Stomach (tissue), 8 donors: ENCODE measurements at regions not wholly inside any gene's neighbourhood (a gene's known extent, or its start where the extent isn't known, plus 50 kb on each side); places are given as distances from the start of the nearest gene placed in this dataset.

Experiments
- DNase-seq, 2 donors: peaks; one replicate each; pipeline versions ENCODE4 v3.0.0 to v3.0.0-alpha.2; 2013 to 2019
- H3K27ac ChIP-seq, 5 donors: fragments of 200-600 bp in 4 of 5; sonication (generic) in 4 of 5; one replicate each; pipeline ENCODE4 v1.5.1; 2013 to 2019; ENCODE audit warnings: mild to moderate bottlenecking in 1 of 5, moderate library complexity in 1 of 5
- H3K27me3 ChIP-seq, 3 donors: fragments of 200-600 bp; sonication (generic); one replicate each; pipeline ENCODE4 v1.5.1; 2017 to 2019; ENCODE audit warnings: mixed run types in 1 of 3
- H3K36me3 ChIP-seq, 4 donors: fragments of 200-600 bp; sonication (generic); 1 replicate in 3 of 4; 2 replicates in 1 of 4; pipeline ENCODE4 v1.5.1; 2016 to 2019
- H3K4me1 ChIP-seq, 4 donors: fragments of 200-600 bp; sonication (generic); one replicate each; pipeline ENCODE4 v1.5.1; 2016 to 2019
- H3K4me3 ChIP-seq, 4 donors: fragments of 200-600 bp; sonication (generic) in 3 of 4; one replicate each; pipeline ENCODE4 v1.5.1; 2016 to 2019; ENCODE audit warnings: mild to moderate bottlenecking in 1 of 4
- H3K9me3 ChIP-seq, 4 donors: fragments of 200-600 bp; sonication (generic); one replicate each; pipeline ENCODE4 v1.5.1; 2016 to 2019
- CTCF ChIP-seq, 7 experiments: fragments of 450-650 bp in 4 of 7; fragments of 200-600 bp in 3 of 7; sonication (generic) in 3 of 7; IDR thresholded peaks; one replicate each; pipeline ENCODE4 v1.5.1; 2016 to 2019; ENCODE audit warnings: antibody characterized with exemption in 7 of 7, control low read depth in 2 of 7, mild to moderate bottlenecking in 1 of 7
- EP300 ChIP-seq: sonication (generic); formaldehyde crosslinking; IDR thresholded peaks from one replicate; pipeline ENCODE4 v1.6.1; 2017; ENCODE audit warnings: antibody characterized with exemption
- POLR2A ChIP-seq, 4 donors: fragments of 450-650 bp; IDR thresholded peaks; one replicate each; pipeline ENCODE4 v1.6.1; 2016; ENCODE audit warnings: antibody characterized with exemption in 4 of 4, control low read depth in 2 of 4, mild to moderate bottlenecking in 1 of 4, moderate library complexity in 1 of 4
- POLR2AphosphoS5 ChIP-seq, 3 donors: sonication (generic); formaldehyde crosslinking; IDR thresholded peaks; one replicate each; pipeline ENCODE4 v1.6.1; 2016; ENCODE audit warnings: antibody characterized with exemption in 3 of 3
- WGBS, 5 donors: extraction: QIAGEN DNeasy Blood & Tissue Kit in 3 of 5; methylation state at CpG; one replicate each; pipeline versions ENCODE4 v1.1.5 to v1.1.7; 2013 to 2018; 5-methylcytosine and 5-hydroxymethylcytosine counted together
- intact Hi-C: fragments of 100-400 bp; cut with DNase I; formaldehyde crosslinking; loops from one replicate; pipeline ENCODE4 v1.15.1; 2023; ENCODE audit warnings: low total_unique reads
- donor health status: healthy with polysubstance abuse.
- donor health status: Bipolar disorder and iron deficiency.
- donor health status: healthy.

- H3K36me3 ChIP-seq: no peaks in the 10 kb centered on the region
- 85 to 95% (median 89%) methylated on average over 3 of the region's 3 CpGs for WGBS, 5 donors
- DNase-seq: no peak
- H3K27me3 ChIP-seq: no peaks in the 10 kb centered on the region
- intact Hi-C loops: no loop called here
- H3K4me1 ChIP-seq: peaks cover 17 to 42% (median 23%) of the 10 kb centered on the region in 4 donors
- H3K27ac ChIP-seq: no peak overlapping the region
- no peak overlapping the region for H3K4me3 ChIP-seq
- no peaks in the 10 kb centered on the region for H3K9me3 ChIP-seq
- TF ChIP-seq EP300: no peak
- TF ChIP-seq CTCF (IDR thresholded peaks at IDR 0.05): no peak
- no peak for TF ChIP-seq POLR2AphosphoS5 (IDR thresholded peaks at IDR 0.05)
- TF ChIP-seq POLR2A (IDR thresholded peaks at IDR 0.05): no peak
These were observed 69.1 kb upstream of the AFF3 start for GRCh38 chr2:100211521-100211920.

GRCh38 chr2:100208141-100208770, 65.9 kb upstream of the AFF3 start:
- H3K27ac ChIP-seq: no peak overlapping the region
- H3K27me3 ChIP-seq: no peaks in the 10 kb centered on the region
- WGBS, 5 donors: 79 to 87% (median 85%) methylated on average over 13 of the region's 13 CpGs
- intact Hi-C loops: no loop called here
- no peaks in the 10 kb centered on the region for H3K9me3 ChIP-seq
- H3K4me1 ChIP-seq: peaks cover 0 to 16% (median 3%) of the 10 kb centered on the region in 4 donors
- peak in 1 of 2 donors; percentile 41 for DNase-seq
- no peak for TF ChIP-seq CTCF (IDR thresholded peaks at IDR 0.05)
- TF ChIP-seq POLR2A (IDR thresholded peaks at IDR 0.05): no peak
- no peak for TF ChIP-seq POLR2AphosphoS5 (IDR thresholded peaks at IDR 0.05)
- TF ChIP-seq EP300: no peak
- no peaks in the 10 kb centered on the region for H3K36me3 ChIP-seq
- H3K4me3 ChIP-seq: no peak overlapping the region

GRCh38 chr2:100207411-100207885, 65.1 kb upstream of the AFF3 start:
- Histone ChIP-seq H3K27me3 (no peaks in the 10 kb centered on the region), H3K9me3 (no peaks in the 10 kb centered on the region), H3K4me1 (peaks cover 0 to 10% (median 0%) of the 10 kb centered on the region in 4 donors), H3K36me3 (no peaks in the 10 kb centered on the region), H3K4me3 (no peak overlapping the region), H3K27ac (no peak overlapping the region)
- TF ChIP-seq POLR2A (IDR thresholded peaks at IDR 0.05) (no peak), EP300 (no peak), POLR2AphosphoS5 (IDR thresholded peaks at IDR 0.05) (no peak), CTCF (IDR thresholded peaks at IDR 0.05) (no peak)
- WGBS, 5 donors: 49 to 63% (median 50%) methylated on average over 6 of the region's 6 CpGs
- intact Hi-C loops: no loop called here
- DNase-seq: no peak

GRCh38 chr2:100206731-100207255, 64.4 kb upstream of the AFF3 start:
- Histone ChIP-seq H3K4me3 (no peak overlapping the region), H3K27ac (no peak overlapping the region), H3K27me3 (no peaks in the 10 kb centered on the region), H3K36me3 (no peaks in the 10 kb centered on the region), H3K9me3 (no peaks in the 10 kb centered on the region), H3K4me1 (peaks cover 0 to 10% (median 0%) of the 10 kb centered on the region in 4 donors)
- DNase-seq: no peak
- TF ChIP-seq CTCF (IDR thresholded peaks at IDR 0.05): no peak
- TF ChIP-seq EP300: no peak
- TF ChIP-seq POLR2AphosphoS5 (IDR thresholded peaks at IDR 0.05): no peak
- no peak for TF ChIP-seq POLR2A (IDR thresholded peaks at IDR 0.05)
- intact Hi-C loops: no loop called here
- 93 to 97% (median 94%) methylated on average over 3 of the region's 3 CpGs for WGBS, 5 donors
